GM21528 (cell line): ENCODE measurements at regions not wholly inside any gene's neighbourhood (a gene's known extent, or its start where the extent isn't known, plus 50 kb on each side); places are given as distances from the start of the nearest gene placed in this dataset.
"Not testable (repeated sequence)": the region's sequence is repeated elsewhere in the genome, so short reads cannot be mapped to it uniquely, and the experiment has no call there.

Source experiments
- ATAC-seq: cut with Tn5 transposase; IDR thresholded peaks from one replicate; pipeline ENCODE4 v1.9.1; 2021; ENCODE audit warnings: mild to moderate bottlenecking, moderate library complexity; ENCODE audit not compliant: unreplicated experiment, low FRiP score

GRCh38 chrY:18393633-18394032 lies 152.9 kb upstream of the HSFY1 start:
- not testable (repeated sequence) for ATAC-seq

GRCh38 chrY:18420846-18421245 lies 125.7 kb upstream of the HSFY1 start:
- not testable (repeated sequence) for ATAC-seq

- ATAC-seq = peak; percentile 71
Observed at GRCh38 chrY:18421457-18421856, 125.1 kb upstream of the HSFY1 start.

GRCh38 chrY:18423970-18424608 lies 122.4 kb upstream of the HSFY1 start:
- ATAC-seq = peak; percentile 68

- not testable (repeated sequence) for ATAC-seq
Observed at GRCh38 chrY:18433540-18433939, 113.0 kb upstream of the HSFY1 start.

DNA sequence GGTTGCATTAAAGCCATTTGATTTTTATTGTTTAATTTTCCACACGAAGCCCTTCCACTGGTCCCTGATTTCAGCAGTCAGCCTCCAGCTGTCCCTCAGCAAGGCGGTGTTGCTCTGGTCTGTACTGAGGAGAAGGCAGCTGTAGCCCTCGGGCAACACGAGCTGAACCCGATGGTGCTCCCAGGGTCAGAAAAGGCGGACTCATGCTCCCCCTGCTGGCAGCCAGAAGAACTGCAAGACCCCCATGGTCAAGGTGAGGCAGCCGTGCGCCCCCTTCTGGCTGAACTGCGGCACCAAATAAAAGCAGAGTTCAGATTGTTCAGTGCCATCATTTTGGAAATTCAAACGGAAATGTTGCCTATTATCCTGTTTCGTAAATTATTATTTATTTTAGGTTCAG lies 100.7 kb upstream of the HSFY1 start:
- peak; percentile 87 for ATAC-seq

DNA sequence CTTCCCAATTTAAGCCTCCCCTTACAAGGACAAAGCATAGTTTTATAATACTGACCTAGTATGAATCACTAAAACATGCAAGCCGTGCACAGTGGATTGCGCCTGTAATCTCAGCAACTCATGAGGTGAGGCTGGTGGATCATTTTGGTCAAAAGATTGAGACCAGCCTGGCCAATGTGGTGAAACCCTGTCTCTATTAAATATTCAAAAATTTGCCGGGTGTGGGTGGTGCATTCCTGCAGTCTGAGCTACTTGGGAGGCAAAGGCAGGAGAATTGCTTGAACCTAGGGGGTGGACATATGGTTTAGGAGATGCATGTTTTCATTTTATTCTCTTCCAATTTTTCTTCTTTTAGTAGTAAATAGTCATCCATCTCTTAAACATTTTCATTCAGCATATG lies 93.7 kb upstream of the HSFY1 start:
- not testable (repeated sequence) for ATAC-seq

GRCh38 chrY:18459136-18459535 lies 87.4 kb upstream of the HSFY1 start:
- ATAC-seq = not testable (repeated sequence)

DNA sequence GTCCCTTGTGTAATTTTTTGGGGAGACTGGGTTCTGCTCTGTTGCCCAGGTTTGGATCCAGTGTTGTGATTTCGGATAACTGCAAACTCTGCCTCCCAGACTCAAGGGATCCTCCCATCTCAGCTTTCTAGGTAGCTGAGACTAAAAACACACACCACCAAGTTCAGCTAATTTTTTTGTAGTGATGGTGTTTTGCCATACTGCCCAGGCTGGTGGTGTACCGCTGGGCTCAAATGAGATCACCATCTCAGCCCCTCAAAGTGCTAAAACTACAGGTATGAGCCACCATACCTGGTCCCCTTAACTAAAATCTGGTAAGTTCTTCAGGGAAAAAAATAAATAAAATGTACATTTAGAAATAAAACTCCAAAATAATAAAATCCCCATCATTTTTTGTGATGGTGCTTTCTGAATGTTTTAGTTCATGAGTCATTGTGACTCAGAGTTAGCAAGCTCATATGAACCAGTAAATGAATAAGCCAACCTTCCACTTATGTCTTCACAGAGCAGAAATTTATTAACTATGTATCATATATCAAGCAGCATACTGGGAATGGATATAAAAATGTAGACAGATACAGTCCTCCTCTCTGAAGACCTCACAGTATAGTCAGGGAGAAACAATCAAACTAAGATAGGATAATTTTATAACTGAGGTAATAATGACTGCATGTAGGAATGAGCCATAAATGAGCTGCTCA lies 85.2 kb upstream of the HSFY1 start:
- ATAC-seq = not testable (repeated sequence)

GRCh38 chrY:18464812-18465211 lies 81.7 kb upstream of the HSFY1 start:
- ATAC-seq = not testable (repeated sequence)

DNA sequence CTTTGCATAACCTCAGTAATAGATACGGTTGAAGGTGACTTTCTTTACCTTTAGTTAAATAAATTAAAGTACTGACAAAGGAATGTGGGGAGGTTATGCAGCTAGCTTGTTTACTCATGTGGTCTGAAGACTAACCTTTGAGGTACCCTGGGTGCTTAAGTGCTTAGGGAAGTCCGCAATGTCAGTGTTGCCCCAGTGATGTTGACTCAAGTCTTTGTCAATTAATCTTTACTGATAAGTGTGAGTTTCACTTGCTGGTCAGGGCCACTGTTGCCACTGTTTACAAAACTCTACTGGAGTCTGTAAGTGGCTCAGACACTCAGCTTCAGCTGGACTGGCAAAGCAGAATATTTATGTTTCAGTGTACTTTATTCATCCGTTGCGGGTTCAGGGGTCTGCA lies 79.9 kb upstream of the HSFY1 start:
- not testable (repeated sequence) for ATAC-seq

GRCh38 chrY:18483354-18483753 lies 63.2 kb upstream of the HSFY1 start:
- ATAC-seq = not testable (repeated sequence)
